Heart left ventricle (tissue), 13 donors: ENCODE measurements at regions not wholly inside any gene's neighbourhood (a gene's known extent, or its start where the extent isn't known, plus 50 kb on each side); places are given as distances from the start of the nearest gene placed in this dataset.

Source experiments
- CTCF ChIP-seq, 12 donors: fragments of 200-600 bp; sonication (generic) in 4 of 12; IDR thresholded peaks; one replicate each; pipeline versions ENCODE4 v1.5.0 to v1.8.0; 2018 to 2022; ENCODE audit warnings: antibody characterized with exemption in 12 of 12, mild to moderate bottlenecking in 5 of 12
- POLR2A ChIP-seq, 2 donors: fragments of 450-650 bp; IDR thresholded peaks; one replicate each; pipeline ENCODE4 v1.6.1; 2017; ENCODE audit warnings: antibody characterized with exemption in 2 of 2, mild to moderate bottlenecking in 2 of 2, moderate library complexity in 2 of 2
- donor health status: ischemic (EF 13 %, LVEDD 7.1; RV severe dilation, severe dysfunction).
- donor health status: DM: no; HTN: yes; CAD: no.
- donor health status: DM: no; HTN: no; CAD: no.
- donor health status: ischemic (EF 25% LVEDD 6.9; RV normal size, moderate dysfunction).
- donor health status: ischemic (EF 25% LVEDD 5.7; RV mildly dilated, moderate dysfunction).
- donor health status: ischemic (EF 35%, LVEDD 5.7; RV mildly dilated, moderate dysfunction).
- donor health status: nonischemic (EF 11% LVEDD 7.7; RV severe dilation, severe dysfunction).
- donor health status: DM: yes; HTN: yes; CAD: no.
- donor health status: PGD.
- donor health status: ischemic (EF 29% LVEDD 5.4; RV normal size, mild dysfunction).
- donor health status: nonischemic (EF 23%, LVEDD 6.1; RV moderate dilation, normal function).

- TF ChIP-seq POLR2A (IDR thresholded peaks at IDR 0.05) (no peak), CTCF (IDR thresholded peaks at IDR 0.05) (no peak)
These were observed 94.3 kb upstream of the GPM6A start for GRCh38 chr4:175906384-175906783.
